GM23338 (cell line): ENCODE measurements at regions not wholly inside any gene's neighbourhood (a gene's known extent, or its start where the extent isn't known, plus 50 kb on each side); places are given as distances from the start of the nearest gene placed in this dataset.

Experiments
- ATAC-seq: fragments of 200-7000 bp; cut with Tn5 transposase; 3 replicates; pipeline ENCODE4 v1.9.1; 2020
- DNase-seq: peaks from one replicate; pipeline ENCODE4 v3.0.0-alpha.2; 2015; ENCODE audit warnings: low spot score
- H2AFZ ChIP-seq: fragments of 200-600 bp; sonication (generic); 2 replicates; pipeline ENCODE4 v1.8.0; 2016; ENCODE audit warnings: antibody characterized with exemption, mild to moderate bottlenecking, moderate library complexity
- H3F3A ChIP-seq: fragments of 200-600 bp; sonication (generic); replicated peaks from 2 replicates; pipeline ENCODE4 v1.8.0; 2017; ENCODE audit warnings: antibody characterized with exemption, mixed run types, low read depth
- H3K27ac ChIP-seq: fragments of 200-600 bp; sonication (generic); 2 replicates; pipeline ENCODE4 v1.6.1; 2016; ENCODE audit warnings: low read depth
- H3K27me3 ChIP-seq: fragments of 200-600 bp; sonication (generic); 2 replicates; pipeline ENCODE4 v1.8.0; 2016; ENCODE audit warnings: mild to moderate bottlenecking, mixed run types, moderate library complexity; ENCODE audit not compliant: insufficient read depth
- H3K36me3 ChIP-seq: fragments of 200-600 bp; sonication (generic); 2 replicates; pipeline ENCODE4 v1.8.0; 2016; ENCODE audit warnings: mild to moderate bottlenecking; ENCODE audit not compliant: insufficient read depth
- H3K4me1 ChIP-seq: fragments of 200-600 bp; sonication (generic); 2 replicates; pipeline ENCODE4 v1.8.0; 2016; ENCODE audit warnings: mild to moderate bottlenecking, moderate library complexity; ENCODE audit not compliant: insufficient read depth
- H3K4me2 ChIP-seq: fragments of 200-600 bp; sonication (generic); 2 replicates; pipeline ENCODE4 v1.7.1; 2017; ENCODE audit warnings: mixed run types
- H3K4me3 ChIP-seq: fragments of 200-600 bp; sonication (generic); 2 replicates; pipeline ENCODE4 v1.6.1; 2016; ENCODE audit warnings: mixed run types
- H3K79me2 ChIP-seq: fragments of 200-600 bp; sonication (generic); replicated peaks from 2 replicates; pipeline ENCODE4 v1.8.0; 2017; ENCODE audit warnings: mild to moderate bottlenecking; ENCODE audit not compliant: insufficient read depth
- H3K9me2 ChIP-seq: fragments of 200-600 bp; sonication (generic); 2 replicates; pipeline ENCODE4 v1.8.0; 2017; ENCODE audit not compliant: insufficient read depth
- H4K20me1 ChIP-seq: fragments of 200-600 bp; sonication (generic); replicated peaks from 2 replicates; pipeline ENCODE4 v1.8.0; 2017; ENCODE audit warnings: mild to moderate bottlenecking; ENCODE audit not compliant: insufficient read depth
- H3K27ac Mint-ChIP-seq: 2 replicates; pipeline ENCODE4 v1.8.0; 2020; ENCODE audit warnings: inconsistent platforms, mild to moderate bottlenecking, moderate library complexity, mixed read lengths
- H3K27me3 Mint-ChIP-seq: 3 replicates; pipeline ENCODE4 v1.8.0; 2022; ENCODE audit warnings: low read depth, mild to moderate bottlenecking, moderate library complexity, mixed read lengths, inconsistent platforms; ENCODE audit not compliant: insufficient read depth, poor library complexity
- H3K36me3 Mint-ChIP-seq: 3 replicates; pipeline ENCODE4 v1.8.0; 2021; ENCODE audit warnings: low read depth, mild to moderate bottlenecking, inconsistent platforms, moderate library complexity, mixed read lengths
- H3K4me1 Mint-ChIP-seq: 3 replicates; pipeline ENCODE4 v1.8.0; 2020; ENCODE audit warnings: mild to moderate bottlenecking, inconsistent platforms, mixed read lengths
- H3K4me3 Mint-ChIP-seq: 3 replicates; pipeline ENCODE4 v1.8.0; 2021; ENCODE audit warnings: moderate library complexity, mild to moderate bottlenecking, inconsistent platforms, mixed read lengths
- H3K9me3 Mint-ChIP-seq: 3 replicates; pipeline ENCODE4 v1.8.0; 2020; ENCODE audit warnings: moderate library complexity, mild to moderate bottlenecking, inconsistent platforms, mixed read lengths
- CREB1 ChIP-seq: fragments of 250-450 bp; sonication (Bioruptor Pico); IDR thresholded peaks from 2 replicates; pipeline ENCODE4 v1.5.0; 2020; ENCODE audit warnings: low read depth, mild to moderate bottlenecking, moderate library complexity
- CTCF ChIP-seq, 2 experiments: fragments of 200-600 bp in 1 of 2; sonication (generic) in 1 of 2; conservative IDR thresholded peaks; 2 replicates each; pipeline versions ENCODE4 v1.5.1 to v1.6.1; 2016 to 2017; ENCODE audit warnings: antibody characterized with exemption in 2 of 2, low read depth in 2 of 2, mild to moderate bottlenecking in 2 of 2, moderate library complexity in 1 of 2
- ETS1 ChIP-seq: IDR thresholded peaks from 2 replicates; pipeline ENCODE4 v1.6.1; 2016; ENCODE audit warnings: antibody characterized with exemption
- JUNB ChIP-seq: IDR thresholded peaks from one replicate; pipeline ENCODE4 v1.6.1; 2016; ENCODE audit warnings: antibody characterized with exemption; ENCODE audit not compliant: unreplicated experiment
- POLR2AphosphoS5 ChIP-seq: IDR thresholded peaks from 2 replicates; pipeline ENCODE4 v1.6.1; 2016; ENCODE audit warnings: antibody characterized with exemption, low read depth
- TF ChIP-seq, protein P1 (sequence below): fragments of 250-450 bp; sonication (Bioruptor Pico); IDR thresholded peaks from 2 replicates; pipeline ENCODE4 v1.5.0; 2020; ENCODE audit warnings: mild to moderate bottlenecking, moderate library complexity

- TF ChIP-seq, protein P1, sequence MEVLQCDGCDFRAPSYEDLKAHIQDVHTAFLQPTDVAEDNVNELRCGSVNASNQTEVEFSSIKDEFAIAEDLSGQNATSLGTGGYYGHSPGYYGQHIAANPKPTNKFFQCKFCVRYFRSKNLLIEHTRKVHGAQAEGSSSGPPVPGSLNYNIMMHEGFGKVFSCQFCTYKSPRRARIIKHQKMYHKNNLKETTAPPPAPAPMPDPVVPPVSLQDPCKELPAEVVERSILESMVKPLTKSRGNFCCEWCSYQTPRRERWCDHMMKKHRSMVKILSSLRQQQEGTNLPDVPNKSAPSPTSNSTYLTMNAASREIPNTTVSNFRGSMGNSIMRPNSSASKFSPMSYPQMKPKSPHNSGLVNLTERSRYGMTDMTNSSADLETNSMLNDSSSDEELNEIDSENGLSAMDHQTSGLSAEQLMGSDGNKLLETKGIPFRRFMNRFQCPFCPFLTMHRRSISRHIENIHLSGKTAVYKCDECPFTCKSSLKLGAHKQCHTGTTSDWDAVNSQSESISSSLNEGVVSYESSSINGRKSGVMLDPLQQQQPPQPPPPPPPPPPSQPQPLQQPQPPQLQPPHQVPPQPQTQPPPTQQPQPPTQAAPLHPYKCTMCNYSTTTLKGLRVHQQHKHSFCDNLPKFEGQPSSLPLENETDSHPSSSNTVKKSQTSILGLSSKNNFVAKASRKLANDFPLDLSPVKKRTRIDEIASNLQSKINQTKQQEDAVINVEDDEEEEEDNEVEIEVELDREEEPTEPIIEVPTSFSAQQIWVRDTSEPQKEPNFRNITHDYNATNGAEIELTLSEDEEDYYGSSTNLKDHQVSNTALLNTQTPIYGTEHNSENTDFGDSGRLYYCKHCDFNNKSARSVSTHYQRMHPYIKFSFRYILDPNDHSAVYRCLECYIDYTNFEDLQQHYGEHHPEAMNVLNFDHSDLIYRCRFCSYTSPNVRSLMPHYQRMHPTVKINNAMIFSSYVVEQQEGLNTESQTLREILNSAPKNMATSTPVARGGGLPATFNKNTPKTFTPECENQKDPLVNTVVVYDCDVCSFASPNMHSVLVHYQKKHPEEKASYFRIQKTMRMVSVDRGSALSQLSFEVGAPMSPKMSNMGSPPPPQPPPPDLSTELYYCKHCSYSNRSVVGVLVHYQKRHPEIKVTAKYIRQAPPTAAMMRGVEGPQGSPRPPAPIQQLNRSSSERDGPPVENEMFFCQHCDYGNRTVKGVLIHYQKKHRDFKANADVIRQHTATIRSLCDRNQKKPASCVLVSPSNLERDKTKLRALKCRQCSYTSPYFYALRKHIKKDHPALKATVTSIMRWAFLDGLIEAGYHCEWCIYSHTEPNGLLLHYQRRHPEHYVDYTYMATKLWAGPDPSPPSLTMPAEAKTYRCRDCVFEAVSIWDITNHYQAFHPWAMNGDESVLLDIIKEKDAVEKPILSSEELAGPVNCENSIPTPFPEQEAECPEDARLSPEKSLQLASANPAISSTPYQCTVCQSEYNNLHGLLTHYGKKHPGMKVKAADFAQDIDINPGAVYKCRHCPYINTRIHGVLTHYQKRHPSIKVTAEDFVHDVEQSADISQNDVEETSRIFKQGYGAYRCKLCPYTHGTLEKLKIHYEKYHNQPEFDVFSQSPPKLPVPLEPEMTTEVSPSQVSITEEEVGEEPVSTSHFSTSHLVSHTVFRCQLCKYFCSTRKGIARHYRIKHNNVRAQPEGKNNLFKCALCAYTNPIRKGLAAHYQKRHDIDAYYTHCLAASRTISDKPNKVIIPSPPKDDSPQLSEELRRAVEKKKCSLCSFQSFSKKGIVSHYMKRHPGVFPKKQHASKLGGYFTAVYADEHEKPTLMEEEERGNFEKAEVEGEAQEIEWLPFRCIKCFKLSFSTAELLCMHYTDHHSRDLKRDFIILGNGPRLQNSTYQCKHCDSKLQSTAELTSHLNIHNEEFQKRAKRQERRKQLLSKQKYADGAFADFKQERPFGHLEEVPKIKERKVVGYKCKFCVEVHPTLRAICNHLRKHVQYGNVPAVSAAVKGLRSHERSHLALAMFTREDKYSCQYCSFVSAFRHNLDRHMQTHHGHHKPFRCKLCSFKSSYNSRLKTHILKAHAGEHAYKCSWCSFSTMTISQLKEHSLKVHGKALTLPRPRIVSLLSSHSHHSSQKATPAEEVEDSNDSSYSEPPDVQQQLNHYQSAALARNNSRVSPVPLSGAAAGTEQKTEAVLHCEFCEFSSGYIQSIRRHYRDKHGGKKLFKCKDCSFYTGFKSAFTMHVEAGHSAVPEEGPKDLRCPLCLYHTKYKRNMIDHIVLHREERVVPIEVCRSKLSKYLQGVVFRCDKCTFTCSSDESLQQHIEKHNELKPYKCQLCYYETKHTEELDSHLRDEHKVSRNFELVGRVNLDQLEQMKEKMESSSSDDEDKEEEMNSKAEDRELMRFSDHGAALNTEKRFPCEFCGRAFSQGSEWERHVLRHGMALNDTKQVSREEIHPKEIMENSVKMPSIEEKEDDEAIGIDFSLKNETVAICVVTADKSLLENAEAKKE (CRISPR knock-in tag) = no peak
Observed at GRCh38 chr7:86499986-86500385, 143.7 kb upstream of the GRM3 start (continued).

- no peaks in the 10 kb centered on the region for H3F3A ChIP-seq
- Mint-ChIP-seq H3K27ac (no peak overlapping the region), H3K4me3 (no peak overlapping the region), H3K36me3 (no peaks in the 10 kb centered on the region), H3K9me3 (no peaks in the 10 kb centered on the region), H3K27me3 (no peaks in the 10 kb centered on the region), H3K4me1 (no peaks in the 10 kb centered on the region)
- ATAC-seq (no peak), DNase-seq (no peak)
- no peaks in the 10 kb centered on the region for H3K4me1 ChIP-seq
- no peaks in the 10 kb centered on the region for H4K20me1 ChIP-seq
- H3K4me2 ChIP-seq = no peak overlapping the region
- no peaks in the 10 kb centered on the region for H3K36me3 ChIP-seq
- no peaks in the 10 kb centered on the region for H3K9me2 ChIP-seq
- H3K79me2 ChIP-seq = no peaks in the 10 kb centered on the region
- no peaks in the 10 kb centered on the region for H3K27me3 ChIP-seq
- no peak overlapping the region for H3K27ac ChIP-seq
- H3K4me3 ChIP-seq = no peak overlapping the region
- H2AFZ ChIP-seq = no peak overlapping the region
- TF ChIP-seq, protein P1 (CRISPR knock-in tag) = no peak
- TF ChIP-seq CTCF (conservative IDR thresholded peaks at IDR 0.05; ENCODE audit: low read depth in 2 of 2) (no peak), CREB1 (CRISPR knock-in tag) (no peak), POLR2AphosphoS5 (no peak), JUNB (no peak), ETS1 (no peak)
Observed at GRCh38 chr7:86485827-86486226, 157.9 kb upstream of the GRM3 start.
